ENCODE measurements at regions not wholly inside any gene's neighbourhood (a gene's known extent, or its start where the extent isn't known, plus 50 kb on each side); places are given as distances from the start of the nearest gene placed in this dataset.

DNA sequence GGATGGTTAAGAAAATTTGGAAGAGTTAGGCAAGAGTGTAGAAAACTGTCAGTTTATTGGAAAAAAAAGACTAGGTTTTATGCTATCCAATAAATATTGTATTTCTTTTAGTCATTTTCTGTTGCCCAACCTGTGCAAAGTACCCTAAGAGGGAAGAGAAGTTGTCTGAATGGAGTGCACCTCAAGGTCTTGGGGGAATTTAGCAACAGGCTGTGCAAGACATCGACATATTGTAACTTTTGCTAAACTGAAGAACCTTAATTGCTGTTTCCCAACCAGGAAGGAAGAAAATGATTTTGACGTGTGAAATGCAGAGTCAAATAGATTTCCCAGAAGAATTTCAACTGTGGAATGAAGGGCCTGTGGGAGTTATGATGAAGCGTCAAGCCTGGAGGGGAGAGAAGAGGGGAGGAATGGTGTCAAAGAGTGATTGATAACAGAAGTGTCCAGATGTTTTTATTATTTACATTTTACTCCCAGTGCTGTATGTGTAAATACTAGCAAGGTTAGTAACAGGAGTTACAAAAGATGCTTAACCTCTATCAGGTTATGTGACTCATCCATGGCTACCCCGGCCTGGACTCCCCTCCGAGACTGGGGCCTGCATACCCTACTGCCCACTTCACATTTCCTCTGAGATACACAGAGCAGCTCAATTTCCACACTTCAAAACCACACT lies 246.8 kb downstream of the MYLK4 start:
- peak; percentile 30; the same call in 1 of the 2 replicates for ATAC-seq
- no peak for TF ChIP-seq EZH2 (IDR thresholded peaks at IDR 0.05; ENCODE audit: low read length, unreplicated experiment)
- TF ChIP-seq, protein P1, sequence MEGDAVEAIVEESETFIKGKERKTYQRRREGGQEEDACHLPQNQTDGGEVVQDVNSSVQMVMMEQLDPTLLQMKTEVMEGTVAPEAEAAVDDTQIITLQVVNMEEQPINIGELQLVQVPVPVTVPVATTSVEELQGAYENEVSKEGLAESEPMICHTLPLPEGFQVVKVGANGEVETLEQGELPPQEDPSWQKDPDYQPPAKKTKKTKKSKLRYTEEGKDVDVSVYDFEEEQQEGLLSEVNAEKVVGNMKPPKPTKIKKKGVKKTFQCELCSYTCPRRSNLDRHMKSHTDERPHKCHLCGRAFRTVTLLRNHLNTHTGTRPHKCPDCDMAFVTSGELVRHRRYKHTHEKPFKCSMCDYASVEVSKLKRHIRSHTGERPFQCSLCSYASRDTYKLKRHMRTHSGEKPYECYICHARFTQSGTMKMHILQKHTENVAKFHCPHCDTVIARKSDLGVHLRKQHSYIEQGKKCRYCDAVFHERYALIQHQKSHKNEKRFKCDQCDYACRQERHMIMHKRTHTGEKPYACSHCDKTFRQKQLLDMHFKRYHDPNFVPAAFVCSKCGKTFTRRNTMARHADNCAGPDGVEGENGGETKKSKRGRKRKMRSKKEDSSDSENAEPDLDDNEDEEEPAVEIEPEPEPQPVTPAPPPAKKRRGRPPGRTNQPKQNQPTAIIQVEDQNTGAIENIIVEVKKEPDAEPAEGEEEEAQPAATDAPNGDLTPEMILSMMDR (conservative IDR thresholded peaks at IDR 0.05; ENCODE audit: low read depth, low read length), result no peak
- TF ChIP-seq EZH2phosphoT487 (IDR thresholded peaks at IDR 0.05; ENCODE audit: borderline replicate concordance, low read length), result no peak
- intact Hi-C loops (cut with micrococcal nuclease), result no loop called here
- H3K9me2 ChIP-seq (replicated peaks; ENCODE audit: low read length), result no peaks in the 10 kb centered on the region
- BruUV-seq (replicated peaks), result no TSS peak
- no peaks in the 10 kb centered on the region for H3K36me3 ChIP-seq (ENCODE audit: low read depth, low read length)
- POLR2A ChIA-PET (ENCODE audit: unreplicated experiment), result no interaction called here
- no peak overlapping the region for H3K4me2 ChIP-seq (ENCODE audit: low read length)
- peaks cover 34% of the 10 kb centered on the region for H3K4me1 ChIP-seq (ENCODE audit: insufficient read depth, low read length)
- no peaks in the 10 kb centered on the region for H3K79me2 ChIP-seq (ENCODE audit: low read length)
- CTCF ChIA-PET, result no interaction called here
- peak; percentile 10 for DNase-seq
- H3K27ac ChIP-seq (ENCODE audit: low read length), result no peak overlapping the region
- H3K4me3 ChIP-seq (ENCODE audit: low read length), result no peak overlapping the region
- H3K9ac ChIP-seq (ENCODE audit: low read length), result no peak overlapping the region
- H3K9me3 ChIP-seq (ENCODE audit: low read length), result no peaks in the 10 kb centered on the region
- H2AFZ ChIP-seq (ENCODE audit: low read length), result no peak overlapping the region
- H3K27me3 ChIP-seq (ENCODE audit: low read length), result peaks cover 25% of the 10 kb centered on the region
- no peaks in the 10 kb centered on the region for H4K20me1 ChIP-seq (ENCODE audit: low read length)
- H3F3A ChIP-seq (ENCODE audit: low read length, unreplicated experiment), result no peaks in the 10 kb centered on the region

DNA sequence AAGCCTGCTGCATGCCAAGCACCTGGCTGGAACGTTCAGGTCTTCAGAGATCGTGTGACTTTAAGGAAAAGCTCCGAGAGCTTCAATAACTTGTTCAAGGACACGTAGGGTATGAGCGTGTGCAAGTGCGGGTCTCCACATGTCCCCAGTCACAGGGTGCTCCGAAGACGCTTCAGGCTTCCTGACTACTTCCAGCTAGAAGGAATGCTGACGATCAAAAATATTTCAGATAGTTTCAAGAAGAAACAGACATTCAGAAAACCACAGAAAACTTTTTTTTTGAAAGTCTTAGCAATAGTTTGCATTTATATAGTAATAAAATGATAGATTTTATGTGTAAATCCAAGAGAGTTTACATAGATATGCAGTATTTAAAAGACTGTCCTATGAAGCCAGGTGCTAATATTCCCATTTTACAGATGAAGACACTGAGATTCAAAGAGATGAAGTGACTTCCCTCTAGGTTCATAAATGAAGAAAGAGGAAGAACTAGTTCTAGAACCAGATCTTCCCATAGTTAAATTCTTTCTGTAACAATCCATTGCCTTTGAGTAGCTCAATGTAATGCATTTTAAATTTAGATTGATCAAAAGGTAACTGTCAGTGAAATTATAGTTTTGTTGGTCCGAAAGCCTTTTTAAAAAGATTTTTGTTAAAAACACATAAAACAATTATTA lies 247.6 kb downstream of the MYLK4 start:
- DNase-seq, result no peak
- no peaks in the 10 kb centered on the region for H3K9me3 ChIP-seq (ENCODE audit: low read length)
- no peak overlapping the region for H2AFZ ChIP-seq (ENCODE audit: low read length)
- no peak for TF ChIP-seq EZH2 (IDR thresholded peaks at IDR 0.05; ENCODE audit: low read length, unreplicated experiment)
- TF ChIP-seq EZH2phosphoT487 (IDR thresholded peaks at IDR 0.05; ENCODE audit: borderline replicate concordance, low read length), result no peak
- TF ChIP-seq, protein P1 (conservative IDR thresholded peaks at IDR 0.05; ENCODE audit: low read depth, low read length), result no peak
- H3K9ac ChIP-seq (ENCODE audit: low read length), result no peak overlapping the region
- H3K27me3 ChIP-seq (ENCODE audit: low read length), result peaks cover 20% of the 10 kb centered on the region
- no peak overlapping the region for H3K27ac ChIP-seq (ENCODE audit: low read length)
- no peaks in the 10 kb centered on the region for H3K9me2 ChIP-seq (replicated peaks; ENCODE audit: low read length)
- intact Hi-C loops (cut with micrococcal nuclease), result no loop called here
- ATAC-seq, result no peak
- H3K79me2 ChIP-seq (ENCODE audit: low read length), result no peaks in the 10 kb centered on the region
- no peak overlapping the region for H3K4me2 ChIP-seq (ENCODE audit: low read length)
- peaks cover 36% of the 10 kb centered on the region for H3K4me1 ChIP-seq (ENCODE audit: insufficient read depth, low read length)
- H3K4me3 ChIP-seq (ENCODE audit: low read length), result no peak overlapping the region
- no TSS peak for BruUV-seq (replicated peaks)
- ChIA-PET POLR2A (ENCODE audit: unreplicated experiment) (no interaction called here), CTCF (no interaction called here)
- no peaks in the 10 kb centered on the region for H3K36me3 ChIP-seq (ENCODE audit: low read depth, low read length)
- no peaks in the 10 kb centered on the region for H3F3A ChIP-seq (ENCODE audit: low read length, unreplicated experiment)
- H4K20me1 ChIP-seq (ENCODE audit: low read length), result no peaks in the 10 kb centered on the region

All from PC-3 (cell line).